ENCODE measurements at regions not wholly inside any gene's neighbourhood (a gene's known extent, or its start where the extent isn't known, plus 50 kb on each side); places are given as distances from the start of the nearest gene placed in this dataset.

DNA sequence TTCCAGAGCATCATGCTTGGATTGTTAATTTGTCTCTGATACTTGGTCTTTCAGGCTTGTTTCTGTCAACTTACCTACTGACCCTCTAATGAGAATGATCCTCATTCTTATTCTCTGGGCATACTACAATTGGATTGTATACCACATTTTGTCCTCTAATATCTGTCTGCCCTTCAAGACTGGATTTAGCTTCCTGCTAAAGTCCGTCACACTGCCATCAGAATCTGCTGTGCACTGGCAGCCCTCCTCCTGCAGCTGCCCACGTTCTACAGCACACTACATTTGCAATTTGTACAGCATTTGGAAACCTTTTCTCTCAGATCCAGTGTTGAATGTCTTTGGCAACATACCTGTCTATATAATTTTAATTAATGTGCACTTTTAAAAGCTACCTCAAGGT, 183.1 kb downstream of the ZNF330 start:
- DNase-seq (ENCODE audit: low read depth): no peak

DNA sequence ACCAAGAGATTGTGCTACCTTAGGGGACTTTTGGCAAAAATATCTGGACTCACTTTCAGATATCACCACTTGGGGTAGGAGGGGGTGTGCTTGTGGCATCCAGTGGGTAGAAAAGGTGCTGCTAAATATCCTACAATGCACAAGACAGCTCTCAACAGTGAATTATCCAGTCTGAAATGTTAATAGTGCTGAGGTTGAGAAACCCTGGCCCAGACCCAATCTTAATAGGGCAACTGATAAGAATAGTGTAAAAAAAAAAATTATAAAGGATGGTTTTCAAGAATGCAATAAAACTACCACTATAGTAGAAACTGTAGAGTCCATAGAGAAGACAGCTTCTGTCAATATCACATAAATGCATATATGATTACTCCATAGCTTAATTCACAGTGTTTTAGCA, 185.5 kb downstream of the ZNF330 start:
- no peak for DNase-seq (ENCODE audit: low read depth)

DNA sequence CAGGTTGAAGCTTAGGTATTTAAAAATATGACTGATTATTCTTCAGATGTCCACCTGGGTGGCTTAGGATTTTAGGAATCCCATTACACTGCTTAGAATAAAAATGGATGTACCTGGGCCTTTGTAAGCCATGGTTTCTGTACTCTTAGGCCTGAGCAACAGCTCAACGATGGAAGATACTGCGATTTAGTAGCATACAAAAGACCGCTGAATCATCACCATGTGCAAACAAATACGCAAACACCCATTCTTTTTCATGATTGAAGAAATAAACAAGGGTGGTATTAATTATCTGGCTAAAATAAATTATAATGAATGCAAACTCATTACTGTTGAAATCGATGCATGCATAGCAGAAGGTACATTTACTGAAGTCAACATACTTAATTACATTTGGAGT, 188.9 kb downstream of the ZNF330 start:
- no peak for DNase-seq (ENCODE audit: low read depth)

DNA sequence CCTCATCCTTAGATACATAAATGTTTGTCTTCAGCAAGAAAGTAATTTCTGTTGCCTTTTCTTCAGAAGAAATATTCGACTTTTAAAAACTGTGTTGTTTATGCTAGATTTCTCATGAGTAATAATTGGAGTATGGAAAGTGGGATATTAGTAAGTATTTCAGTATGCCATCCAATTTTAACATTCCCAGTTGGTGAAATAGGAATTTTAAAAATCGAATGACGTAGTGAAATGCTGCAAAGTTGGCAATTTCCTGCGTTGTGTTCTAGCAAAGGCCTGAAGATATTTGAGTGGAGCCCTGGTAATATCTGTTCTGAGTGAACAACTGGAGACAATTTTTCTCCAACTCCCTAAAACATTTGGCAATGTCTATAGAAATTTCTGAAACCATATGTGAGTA, 190.1 kb downstream of the ZNF330 start:
- DNase-seq (ENCODE audit: low read depth): no peak

DNA sequence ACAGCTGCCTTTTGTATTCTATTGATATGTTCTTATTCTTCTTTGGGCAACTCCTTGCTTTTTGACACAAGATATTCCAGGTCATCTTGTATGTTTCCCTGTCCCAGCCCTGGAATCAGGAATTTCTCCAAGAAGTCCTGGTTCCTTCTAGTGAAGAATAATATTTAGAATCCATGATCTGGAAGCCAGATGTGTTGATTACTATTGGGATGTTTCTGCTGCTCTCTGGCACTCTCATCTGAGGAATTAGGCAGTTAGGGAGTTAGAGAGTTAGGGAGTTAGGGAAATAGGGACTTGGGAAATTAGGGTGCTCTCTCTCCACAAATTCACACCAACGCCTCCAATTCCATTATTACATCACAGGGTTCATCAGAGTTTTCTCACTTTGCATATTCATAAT, 191.2 kb downstream of the ZNF330 start:
- no peak for DNase-seq (ENCODE audit: low read depth)

DNA sequence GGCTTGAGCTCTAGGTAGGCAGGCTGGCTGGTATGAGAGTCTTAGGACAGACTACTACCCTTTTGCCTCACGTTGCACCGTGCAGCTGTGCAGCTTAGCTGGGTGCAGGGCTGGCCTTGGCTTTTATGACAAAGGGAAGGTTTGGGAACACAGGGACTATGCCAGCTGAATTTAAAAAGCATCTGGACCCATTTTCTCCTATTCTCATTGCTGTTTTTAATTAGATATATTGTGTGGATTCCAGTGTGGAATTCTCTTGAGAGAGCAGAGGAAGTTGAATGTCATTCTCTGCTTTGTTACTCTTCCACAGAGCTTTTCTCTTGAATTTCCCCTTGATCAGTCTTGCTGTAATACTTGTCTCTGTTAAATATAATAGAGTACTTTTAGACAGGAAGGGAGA, 192.7 kb downstream of the ZNF330 start:
- DNase-seq (ENCODE audit: low read depth): no peak

DNA sequence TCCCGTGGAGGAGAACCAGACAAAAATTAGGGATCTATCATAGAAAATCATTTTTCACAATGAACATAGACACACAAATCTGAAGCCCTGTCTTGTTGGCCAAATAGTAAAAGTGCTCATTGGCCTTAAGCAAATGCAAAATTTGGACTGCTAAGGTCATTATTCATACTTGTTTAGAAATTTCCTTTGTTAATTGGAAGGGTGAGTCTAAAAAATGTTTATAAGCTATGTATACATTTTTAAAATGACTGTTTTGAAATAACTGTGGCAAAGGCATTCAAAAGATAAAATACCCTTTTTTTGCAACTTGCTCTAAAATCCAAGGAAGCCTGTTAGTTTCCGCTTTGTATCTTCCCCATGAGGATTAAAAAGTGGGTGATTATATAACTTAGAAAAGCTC, 195.0 kb downstream of the ZNF330 start:
- DNase-seq (ENCODE audit: low read depth): no peak

DNA sequence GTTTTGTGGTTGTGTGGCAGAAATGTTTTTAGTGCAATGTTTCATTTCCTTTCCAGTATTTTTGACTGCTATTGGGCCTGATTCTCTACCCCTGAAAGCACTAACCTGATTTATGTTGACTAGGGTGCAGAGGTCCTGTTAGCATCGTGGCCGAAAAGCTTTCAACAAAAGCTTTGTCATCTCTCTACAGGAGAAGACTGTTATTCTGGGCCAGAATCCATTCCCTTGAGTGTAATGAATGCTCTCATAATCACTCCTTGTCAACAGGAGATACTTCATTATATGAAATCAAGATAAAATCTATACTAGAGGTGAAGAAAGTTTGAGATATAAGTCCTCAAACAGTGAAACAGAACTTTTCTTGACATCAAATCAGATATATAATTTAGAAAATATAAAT, 195.5 kb downstream of the ZNF330 start:
- DNase-seq (ENCODE audit: low read depth): no peak

DNA sequence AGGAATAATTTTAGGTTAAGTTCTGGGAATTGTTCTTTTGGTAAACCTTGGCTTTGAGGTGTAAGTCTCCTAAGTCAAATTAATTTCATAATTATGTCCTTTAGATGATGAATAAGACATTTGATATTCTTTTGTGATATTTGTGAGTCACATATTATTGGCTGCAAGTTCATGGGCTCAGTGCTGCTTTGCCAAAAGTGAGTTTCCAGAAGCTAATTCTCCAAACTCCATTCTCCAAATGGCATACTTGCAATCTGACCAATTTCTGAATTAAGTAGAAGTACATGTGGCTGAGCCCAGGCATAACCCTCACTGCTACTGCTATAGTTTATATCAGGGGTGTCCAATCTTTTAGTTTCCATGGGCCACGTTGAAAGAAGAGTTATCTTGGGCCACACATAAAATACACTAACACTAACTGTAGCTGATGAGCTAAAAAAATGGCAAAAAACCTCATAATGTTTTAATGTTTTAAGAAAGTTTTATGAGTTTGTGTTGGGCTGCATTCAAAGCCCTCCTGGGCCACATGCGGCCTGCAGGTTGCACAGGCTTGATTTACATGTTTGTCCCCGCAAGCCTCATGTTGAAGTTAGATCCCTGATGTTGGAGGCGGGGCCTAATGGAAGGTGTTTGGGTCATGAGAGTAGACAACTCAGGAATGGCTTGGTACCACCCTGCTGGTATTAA, 196.1 kb downstream of the ZNF330 start:
- no peak for DNase-seq (ENCODE audit: low read depth)

DNA sequence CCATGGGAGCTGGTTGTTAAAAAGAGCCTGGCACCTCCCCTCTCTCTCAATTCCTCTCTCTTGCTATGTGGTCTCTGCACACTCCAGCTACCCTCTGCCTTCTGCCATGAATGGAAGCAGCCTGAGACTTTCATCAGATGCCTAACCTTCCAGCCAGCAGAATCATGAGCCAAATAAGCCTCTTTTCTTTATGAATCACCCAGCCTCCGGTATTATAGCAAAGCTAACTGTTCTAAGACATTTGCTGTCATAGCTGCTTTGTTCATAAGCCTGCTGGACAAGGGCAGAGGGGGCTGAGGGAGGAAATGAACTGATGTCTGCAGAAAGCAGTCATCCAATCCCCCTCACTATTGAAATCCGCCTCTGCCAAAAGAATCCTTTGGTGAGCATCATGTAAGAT, 196.7 kb downstream of the ZNF330 start:
- no peak for DNase-seq (ENCODE audit: low read depth)

DNA sequence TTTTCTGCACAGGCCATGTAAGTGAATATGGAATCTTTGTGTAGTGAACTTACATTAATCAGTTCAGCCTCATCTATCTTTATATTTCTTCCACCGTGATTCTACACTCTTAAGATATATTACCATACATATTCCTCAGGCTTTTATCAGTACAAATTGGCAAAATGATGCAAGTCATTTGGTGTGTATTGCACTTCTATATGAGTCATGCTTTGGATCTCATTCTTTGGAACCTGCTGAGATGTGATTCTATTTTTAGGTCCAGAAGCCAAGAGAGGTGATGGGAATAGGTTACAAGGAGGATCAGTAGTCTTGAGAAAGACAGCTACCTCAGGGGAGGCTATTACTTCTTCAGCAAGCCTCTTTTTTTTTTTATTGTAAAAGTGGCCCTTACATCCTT, 204.4 kb downstream of the ZNF330 start:
- no peak for DNase-seq (ENCODE audit: low read depth)

DNA sequence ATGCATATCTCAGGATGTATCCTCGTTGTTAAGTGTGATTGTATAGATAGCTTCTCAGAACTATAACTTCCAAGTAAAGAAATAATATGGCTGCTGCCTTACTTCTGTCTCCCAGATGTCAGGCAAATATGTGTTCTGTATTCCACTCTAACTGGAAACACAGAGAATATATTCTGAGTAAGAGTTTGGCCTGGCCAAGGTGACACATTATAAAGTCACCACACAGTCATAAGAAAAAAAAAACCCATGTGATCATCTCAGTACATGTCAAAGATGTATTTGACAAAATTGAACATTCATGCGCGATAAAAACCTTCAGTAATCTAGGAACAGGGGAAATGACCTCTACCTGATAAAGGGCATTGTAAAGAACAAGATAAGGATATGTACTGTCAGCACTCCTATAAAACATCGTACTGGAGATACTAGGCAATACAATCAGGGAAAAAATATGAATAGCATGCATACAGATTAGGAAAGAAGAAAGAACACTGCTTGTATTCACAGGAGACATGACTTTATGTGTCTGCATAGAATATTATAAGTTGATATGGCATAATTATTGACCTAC, 207.1 kb downstream of the ZNF330 start:
- no peak for DNase-seq (ENCODE audit: low read depth)

DNA sequence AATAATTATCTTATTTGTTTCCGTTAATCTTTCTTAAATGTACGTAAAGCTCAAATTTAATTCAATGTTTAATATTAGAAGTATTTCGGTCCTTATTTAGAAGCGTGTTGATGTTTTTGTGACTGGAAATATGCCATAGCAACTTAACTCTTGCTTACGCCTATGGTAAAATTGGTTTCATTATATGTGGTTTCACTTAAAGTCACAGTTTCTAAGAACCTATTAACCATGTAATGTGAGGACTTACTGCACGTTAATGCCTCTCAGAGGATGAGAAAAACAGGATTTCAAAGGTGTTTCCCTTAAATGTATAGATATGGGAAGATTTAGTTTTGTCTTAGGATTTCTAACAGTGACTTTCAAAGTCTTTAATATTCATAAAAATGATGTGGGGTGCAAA, 206.4 kb upstream of the IL15 start:
- DNase-seq (ENCODE audit: low read depth): no peak

DNA sequence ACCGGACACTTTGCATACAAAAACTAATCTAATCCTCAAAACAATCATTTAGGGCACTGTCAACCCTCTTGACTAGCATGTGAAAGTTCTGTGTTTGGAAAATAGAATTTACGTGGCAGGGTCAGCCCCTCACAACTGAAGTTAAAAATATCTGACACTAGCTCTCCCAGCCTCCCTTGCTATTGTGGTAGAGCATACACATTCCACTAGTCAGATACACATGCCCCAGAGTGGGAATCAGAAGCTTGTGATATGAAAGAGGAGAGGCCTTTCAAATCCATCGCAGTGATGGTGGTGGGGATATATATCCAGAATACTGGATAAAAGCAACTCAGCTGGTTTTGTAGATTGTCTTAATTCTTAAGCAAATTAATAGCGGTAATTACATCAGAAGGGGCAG, 205.7 kb upstream of the IL15 start:
- no peak for DNase-seq (ENCODE audit: low read depth)

DNA sequence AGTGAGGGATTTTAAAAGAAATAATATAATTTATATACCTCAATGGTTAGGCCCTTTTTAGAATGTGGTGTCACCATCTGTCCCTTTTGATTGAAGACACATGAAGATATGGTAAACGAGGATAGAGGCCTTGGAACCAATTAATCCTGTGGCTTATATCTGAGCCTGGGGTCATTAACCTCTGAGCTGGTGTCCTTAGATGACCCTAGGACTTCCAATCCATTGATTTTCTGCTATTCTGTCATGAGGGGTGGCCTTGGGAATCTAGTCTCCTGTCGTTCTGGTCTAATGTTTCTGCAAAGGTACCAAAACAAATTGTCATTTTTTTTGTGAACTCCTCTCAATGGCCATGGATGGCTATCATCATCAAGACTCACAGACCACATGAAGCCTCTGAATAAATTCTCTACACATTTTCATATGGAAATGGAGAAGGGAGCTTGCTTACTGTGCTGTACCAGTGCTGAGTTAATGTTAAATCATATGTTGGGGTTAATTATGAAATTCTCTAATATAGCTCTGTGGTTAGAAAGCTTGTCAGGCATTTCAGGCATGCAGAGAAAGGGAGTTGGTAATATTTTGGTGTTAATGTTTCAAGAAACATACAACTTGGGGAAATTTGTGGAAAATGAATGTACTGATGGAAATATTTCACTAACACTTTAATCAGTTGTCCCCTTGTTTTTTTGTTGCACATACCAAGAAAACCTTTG, 204.2 kb upstream of the IL15 start:
- no peak for DNase-seq (ENCODE audit: low read depth)

DNA sequence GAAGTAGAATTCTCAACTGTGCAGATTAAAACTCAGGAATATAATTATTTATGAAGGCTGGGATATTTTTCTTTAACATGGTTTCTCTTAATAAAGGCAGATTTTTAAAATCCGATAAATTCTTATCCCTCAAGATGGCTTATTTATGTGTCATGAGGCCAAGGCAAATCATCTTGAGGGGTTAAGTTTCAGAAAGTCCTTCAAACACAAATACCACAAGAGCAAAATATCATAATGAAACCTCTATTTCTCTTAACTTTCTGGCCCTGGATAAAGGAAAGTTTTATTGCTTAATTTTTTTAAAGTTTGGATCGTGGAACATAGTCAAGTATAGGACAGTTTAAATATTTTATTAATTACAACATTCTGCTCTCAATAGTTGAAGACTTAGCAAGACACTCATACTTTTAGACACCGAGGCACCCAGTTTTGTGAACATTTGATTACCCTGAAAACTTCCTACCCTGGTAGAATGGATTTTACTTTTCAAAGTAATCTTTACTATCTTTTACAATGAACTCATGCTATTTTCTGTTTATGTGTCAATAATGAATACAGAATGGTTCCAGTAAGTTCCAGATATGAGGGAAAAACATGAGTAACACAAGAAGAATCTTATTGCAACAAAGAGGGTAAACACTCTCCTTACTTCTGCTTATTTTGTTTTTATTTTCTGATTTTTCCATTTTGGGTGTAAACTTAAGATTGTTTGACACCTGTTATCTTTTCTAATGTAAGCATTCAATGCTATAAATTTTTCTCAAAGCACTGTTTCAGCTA, 200.7 kb upstream of the IL15 start:
- no peak for DNase-seq (ENCODE audit: low read depth)

DNA sequence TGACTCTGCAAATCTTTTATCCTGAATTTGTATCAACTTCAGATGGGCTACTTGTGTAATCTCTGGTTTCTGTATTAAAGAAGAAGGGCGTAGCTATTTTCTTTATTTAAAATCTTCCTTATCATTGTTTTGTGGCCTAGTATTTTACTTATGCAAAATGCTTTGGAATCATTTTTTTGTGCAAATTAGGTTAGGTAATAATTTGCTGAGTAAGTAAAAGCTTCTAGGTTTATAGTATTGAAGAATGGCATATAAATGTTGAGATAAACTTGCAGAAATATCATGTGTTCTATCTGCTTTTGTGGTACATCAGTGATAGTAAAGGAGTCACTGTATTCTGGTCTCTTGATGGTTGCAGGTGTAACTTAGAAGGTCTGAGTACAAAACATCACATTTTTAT, 197.2 kb upstream of the IL15 start:
- no peak for DNase-seq (ENCODE audit: low read depth)

DNA sequence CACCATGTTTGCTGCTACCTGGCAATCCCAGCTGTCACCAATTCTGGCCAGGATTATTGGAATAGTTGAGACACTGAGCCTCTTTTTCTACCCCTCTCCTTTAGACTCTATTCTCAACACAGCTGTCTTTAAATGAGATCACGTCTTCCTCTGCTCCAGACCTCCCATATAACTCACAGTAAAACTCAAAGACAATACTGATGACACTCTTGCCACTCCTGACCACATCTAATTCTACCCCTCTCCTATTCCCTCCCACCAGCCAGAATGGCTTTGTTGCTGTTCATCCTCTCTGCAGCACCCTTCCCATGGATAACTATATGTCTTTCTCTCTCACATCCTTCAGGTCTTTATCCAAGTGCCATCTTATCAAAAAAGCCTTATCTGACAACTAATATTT, 188.6 kb upstream of the IL15 start:
- DNase-seq (ENCODE audit: low read depth): no peak

DNA sequence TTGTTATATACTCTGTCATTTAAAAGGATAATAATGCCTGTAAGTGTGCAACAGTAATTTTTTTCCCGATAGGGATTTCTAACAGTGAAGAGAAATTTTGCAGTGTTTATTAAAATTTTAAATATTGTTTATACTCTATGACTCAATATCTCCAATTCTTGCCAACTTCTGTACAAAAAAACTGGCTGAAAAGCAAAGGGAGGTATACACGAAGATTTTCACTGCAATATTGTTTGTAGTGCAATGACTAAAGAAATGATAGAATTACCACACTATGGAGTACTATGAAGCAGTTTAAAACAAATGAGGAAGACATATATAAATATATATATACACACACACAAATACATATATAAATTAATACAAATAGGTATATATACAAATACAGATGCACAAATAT, 187.9 kb upstream of the IL15 start:
- no peak for DNase-seq (ENCODE audit: low read depth)

DNA sequence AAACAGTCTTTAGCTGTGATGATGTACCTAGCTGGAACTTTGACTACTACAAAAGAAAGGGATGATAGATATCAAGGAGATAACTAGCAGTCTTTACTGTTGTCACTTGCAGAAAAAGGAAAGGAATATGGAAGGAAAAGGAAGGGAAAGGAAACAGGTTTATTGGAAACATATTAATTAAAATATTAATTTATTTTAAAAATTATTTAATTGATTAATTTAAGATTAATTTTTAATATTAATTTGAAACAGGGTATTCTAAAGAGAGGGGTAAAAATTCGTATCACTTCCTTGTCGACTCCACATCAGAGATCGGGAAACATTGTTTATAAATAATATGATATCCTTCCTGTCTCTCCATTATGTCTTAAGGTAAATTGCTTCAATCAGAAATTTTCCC, 186.5 kb upstream of the IL15 start:
- DNase-seq (ENCODE audit: low read depth): no peak

DNA sequence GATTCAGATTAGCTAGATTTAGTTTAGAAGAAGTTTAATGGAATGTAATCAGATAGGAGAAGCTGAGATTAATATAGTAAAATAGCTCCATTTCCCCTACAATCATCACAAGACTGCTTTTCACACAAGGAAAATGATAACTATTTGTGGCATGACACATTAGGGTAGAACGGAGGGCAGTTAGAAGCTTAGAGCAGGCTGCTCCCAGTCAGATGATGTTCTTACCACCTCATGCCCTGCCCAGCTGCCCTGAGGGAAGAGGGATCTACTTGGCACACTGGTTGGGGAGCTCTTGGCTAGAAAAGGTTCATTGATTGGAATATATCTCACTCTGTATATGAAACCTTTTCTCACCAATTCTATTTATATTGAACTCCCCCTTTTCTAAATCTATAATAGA, 180.7 kb upstream of the IL15 start:
- DNase-seq (ENCODE audit: low read depth): no peak

DNA sequence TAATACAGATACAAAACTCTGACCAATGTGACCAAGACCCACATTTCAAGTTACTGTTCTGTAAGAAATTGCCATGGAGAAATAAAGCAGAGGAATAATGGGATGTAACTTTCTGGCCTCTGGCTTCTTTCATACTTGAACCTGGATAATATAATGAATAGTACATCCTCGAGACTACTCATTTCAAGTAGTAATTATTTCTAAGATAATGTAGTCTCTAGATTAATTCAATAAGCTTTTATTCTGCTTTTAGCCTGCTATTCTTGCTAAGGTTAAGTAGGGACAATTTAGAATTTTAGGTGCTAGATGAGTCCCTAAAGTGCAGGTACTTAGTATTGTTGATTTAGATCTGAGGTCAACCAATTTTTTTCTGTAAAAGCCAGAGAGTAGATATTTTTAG, 178.7 kb upstream of the IL15 start:
- no peak for DNase-seq (ENCODE audit: low read depth)

DNA sequence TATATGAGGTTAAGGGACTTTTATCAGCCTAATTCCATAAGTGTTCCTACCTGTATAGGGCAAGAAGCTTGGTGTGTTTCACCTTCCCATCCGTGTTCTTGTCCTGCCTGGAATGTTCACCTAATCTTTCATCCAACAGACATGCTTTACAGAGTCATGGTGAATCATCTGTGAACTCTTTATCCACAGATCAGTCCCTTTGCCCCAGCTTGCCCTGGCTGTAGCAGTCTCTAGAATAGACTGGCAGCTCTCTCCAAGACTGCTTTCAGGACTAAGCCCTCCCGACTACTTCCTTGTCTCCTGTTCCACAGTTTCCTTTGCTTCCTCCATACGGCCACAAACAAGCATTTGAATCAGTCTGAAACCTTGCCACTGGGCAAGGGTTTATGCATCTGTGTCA, 177.9 kb upstream of the IL15 start:
- no peak for DNase-seq (ENCODE audit: low read depth)
